ENCODE measurements at regions not wholly inside any gene's neighbourhood (a gene's known extent, or its start where the extent isn't known, plus 50 kb on each side); places are given as distances from the start of the nearest gene placed in this dataset.

DNA sequence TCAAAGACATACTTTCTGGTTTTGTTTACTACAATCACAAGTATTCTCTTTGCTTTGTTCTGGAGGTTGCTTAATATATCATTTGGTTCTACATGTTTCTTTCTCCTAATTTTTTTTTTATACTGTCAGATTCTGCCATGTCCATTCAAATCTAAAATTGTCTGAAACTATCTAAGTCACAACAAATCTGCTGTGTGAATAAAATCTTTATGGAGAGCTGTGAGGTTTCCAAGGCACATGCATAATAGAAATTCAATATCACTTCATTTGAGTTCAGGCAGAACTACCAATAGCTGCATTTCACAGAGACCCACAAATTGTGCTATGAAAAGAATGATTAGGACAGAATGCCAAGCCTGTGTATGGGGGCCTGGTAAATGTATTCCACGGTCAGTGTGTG, 346.9 kb upstream of the ARRDC3 start:
- no peak for DNase-seq

DNA sequence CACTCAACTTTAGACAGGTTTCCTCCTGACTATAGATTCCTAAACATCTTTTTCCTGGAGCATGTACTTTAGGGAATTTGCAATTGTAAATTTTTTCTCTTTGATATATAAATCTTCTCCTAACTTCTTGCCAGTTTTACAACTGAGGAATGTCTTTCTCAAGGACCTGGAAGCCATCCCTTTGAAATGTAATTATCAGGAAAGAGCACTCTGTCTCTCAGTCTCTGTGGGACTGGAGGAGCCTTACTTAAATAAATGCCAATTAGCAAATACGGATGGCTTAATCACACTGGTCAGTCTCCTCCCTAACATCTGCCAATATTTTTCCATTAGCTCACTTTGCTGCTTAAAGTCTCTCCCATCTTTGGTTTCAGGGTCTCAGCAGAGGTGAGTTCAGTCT, 344.3 kb upstream of the ARRDC3 start:
- peak in 1 of 3 donors; percentile 7 for DNase-seq

DNA sequence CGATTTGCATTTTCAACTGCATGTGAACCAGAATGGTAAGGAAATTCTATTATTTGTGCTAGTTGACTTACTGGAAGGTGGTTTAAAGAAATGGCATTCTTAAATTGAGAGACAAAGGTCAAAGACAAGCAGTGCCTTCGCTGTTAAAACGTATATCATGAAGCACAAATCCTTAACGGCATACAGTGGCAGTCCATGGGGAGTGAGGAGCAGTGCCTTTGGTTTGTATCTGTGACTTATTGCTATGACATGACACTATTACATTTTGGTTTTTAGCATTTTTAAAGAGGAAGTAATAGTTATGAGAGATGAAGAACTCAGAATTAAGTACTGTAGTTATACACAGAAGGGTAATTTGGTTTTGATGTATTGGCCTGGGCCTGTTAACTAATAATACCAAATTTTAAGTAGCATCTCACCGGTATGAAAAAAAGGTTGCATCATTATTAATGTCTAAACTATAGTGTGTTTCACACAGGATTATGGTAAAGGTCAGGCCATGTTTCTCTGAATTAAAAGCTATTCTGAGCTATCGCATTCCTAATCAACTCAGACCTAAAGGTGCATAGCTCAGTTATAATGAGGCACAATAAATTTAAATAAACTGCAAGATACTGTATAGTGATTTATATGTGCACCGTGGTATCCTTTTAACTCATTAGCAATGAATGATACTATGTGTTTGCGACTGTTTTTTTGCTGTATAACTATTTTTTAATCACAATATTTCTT, 339.8 kb upstream of the ARRDC3 start:
- no peak for DNase-seq

DNA sequence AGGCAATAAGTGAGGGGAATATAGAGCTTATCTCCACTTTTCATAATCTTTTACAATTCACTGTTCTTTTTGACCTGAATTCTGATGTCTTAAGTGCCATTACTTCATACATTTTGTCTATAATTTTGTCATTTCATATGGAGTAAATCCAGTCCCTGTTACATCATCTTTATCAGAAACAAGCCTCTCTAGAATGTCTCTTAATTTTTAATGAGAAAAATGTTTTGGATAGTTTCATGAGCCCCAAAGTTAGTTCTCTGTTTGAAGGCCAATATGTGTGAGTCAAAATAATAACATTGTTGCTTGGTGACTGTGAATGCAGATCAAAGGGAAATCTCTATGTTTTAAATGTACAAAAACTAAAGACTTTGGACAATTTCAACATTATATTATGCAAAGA, 329.6 kb upstream of the ARRDC3 start:
- no peak for DNase-seq

DNA sequence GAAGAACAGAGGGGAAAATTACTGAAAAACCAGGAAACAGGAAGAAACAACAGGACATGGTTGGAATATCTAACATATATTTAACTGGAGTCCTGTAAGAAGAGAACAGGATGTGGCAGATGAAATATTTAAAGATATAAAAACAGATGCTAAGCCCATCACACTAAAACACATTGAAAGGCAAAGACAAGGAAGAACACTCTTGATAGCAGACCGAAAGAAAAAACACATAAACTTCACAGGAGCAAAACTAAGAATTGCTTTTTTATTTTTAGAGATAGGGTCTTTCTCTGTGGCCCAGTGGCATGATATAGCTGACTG, 324.4 kb upstream of the ARRDC3 start:
- no peak for DNase-seq

DNA sequence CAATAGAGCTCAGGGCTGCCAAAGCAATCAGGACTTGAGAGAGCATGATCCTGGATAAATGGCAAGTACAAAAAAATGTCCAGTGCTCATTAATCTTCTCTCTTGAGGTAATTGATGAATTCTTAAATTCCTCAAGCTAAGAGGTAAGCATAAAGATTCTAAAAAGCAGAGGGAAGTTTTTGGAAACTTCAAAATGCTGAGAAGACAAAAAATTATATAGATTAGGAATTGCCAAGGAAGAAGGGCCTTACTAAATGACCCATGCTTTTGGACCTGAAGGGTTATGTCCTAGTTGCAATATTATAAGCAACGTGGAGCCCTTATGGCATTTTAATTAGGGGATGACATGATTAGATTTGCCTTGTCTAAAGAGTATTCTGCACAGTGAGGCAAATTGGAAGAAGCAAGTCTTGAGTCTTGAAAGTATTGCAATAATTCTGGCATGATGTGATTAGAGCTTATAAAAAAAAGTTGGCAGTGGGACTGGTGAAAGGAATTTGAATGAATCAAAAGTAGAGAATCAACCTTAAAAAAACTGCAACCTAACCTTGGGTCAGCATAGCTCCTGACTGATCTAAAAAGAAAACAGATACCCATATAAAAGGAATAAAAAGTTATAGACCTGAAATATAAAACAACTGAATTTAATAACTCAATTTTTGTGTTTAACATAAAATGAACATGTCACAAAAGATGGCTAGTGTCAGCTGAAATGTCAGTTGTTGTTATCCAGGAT, 323.8 kb upstream of the ARRDC3 start:
- DNase-seq = peak in 2 of 3 donors; percentile 1 to 2

DNA sequence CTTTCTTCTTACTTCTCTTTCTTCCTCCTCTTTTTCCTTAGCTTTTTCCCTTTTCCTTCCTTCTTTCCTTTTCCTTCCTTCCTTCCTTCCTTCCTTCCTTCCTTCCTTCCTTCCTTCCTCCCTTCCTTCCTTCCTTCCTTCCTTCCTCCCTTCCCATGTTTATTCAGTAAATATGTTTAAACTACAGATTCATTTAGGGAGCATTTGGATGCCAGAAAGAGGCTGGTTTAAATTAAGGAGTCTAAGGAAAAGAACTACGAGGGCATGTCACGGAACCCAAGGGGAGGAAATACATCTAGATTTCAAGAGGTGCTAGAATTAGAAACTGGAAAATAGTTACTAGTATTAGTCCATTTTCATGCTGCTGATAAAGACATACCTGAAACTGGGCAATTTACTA, 320.0 kb upstream of the ARRDC3 start:
- DNase-seq = no peak

DNA sequence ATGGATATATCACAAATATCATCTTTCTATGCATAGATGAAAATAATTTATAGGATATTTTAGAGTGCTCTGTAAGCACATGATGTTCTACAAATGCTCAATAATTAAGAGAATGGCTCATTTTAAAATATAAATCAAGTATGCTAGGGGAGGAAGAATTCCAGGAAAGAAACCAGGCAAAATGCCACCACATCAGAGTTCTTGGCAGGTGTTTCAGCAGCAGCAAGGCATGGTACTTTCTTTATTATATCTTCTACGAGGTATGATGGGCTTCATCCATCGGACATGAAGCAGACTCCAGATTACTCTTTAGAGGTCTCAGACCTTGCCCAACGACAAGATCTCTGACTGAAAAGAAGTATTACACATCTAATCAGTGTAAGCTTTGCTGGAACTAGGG, 316.3 kb upstream of the ARRDC3 start:
- no peak for DNase-seq

DNA sequence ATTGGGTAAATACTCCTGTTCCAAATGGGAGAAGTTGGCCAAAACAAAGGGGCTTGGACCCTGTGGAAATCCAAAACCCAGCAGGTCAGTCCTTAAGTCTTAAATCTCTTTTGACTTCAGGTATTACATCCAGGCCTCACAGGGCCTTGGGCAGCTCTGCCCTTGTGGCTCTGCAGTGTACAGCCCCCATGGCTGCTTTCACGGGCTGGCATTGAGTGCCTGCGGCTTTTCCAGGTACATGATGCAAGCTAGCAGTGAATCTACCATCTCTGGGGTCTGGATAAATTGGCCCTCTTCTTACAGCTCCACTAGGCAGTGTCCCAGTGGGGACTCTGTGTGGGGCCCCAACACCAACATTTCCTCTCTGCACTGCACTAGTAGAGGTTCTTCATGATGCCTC, 308.5 kb upstream of the ARRDC3 start:
- DNase-seq = no peak

DNA sequence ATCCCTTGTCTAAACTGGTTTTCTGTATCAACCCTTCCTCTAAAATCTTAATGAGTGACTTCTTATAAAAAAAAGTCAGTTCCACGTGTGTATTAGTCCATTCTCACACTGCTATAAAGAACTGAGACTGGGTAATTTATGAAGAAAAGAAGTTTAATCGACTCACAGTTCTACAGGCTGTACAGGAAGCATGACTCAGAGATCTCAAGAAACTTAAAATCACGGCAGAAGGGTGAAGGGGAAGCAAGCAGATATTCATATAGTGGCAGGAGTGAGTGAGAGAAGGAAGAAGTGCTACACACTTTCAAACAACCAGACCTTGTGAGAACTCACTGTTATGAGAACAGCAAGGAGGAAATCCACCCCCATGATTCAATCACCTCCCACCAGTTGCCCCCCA, 307.8 kb upstream of the ARRDC3 start:
- DNase-seq = no peak

DNA sequence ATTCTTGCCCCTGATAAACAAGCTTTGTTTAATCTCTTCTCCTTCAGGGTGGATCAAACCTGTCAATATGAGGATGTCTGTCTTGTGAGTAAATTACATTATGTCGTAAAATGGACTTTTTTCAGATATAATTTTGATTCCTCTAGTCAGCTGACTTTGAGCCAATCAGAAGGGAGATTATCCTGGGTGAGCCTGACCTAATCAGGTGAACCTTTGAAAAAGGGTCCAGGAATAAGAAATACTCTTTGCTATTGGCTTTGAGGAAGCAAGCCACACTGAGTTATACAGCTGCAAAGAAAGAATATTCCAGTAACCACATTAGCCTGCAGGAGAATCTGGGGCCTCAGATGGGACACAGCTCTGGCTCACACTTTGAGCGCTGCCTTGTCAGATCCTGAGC, 304.3 kb upstream of the ARRDC3 start:
- no peak for DNase-seq

DNA sequence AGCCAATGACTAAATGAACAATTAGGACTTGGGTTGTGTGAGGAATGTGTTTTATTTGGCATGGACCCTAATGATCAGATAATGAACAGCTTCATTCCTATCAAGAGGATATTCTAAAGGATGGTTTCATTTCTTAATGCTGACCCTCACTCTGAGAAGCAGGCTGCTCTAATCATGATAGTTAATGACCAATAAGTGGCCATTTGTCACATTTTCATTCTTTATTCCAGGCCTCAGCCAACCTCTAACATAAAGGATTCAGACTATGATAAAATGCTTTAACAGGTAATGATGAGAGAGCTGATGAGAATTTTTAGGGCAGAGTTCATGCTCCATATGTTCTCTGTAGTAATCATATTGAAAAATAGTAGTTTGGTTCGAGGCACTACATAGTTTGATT, 301.5 kb upstream of the ARRDC3 start:
- no peak for DNase-seq

DNA sequence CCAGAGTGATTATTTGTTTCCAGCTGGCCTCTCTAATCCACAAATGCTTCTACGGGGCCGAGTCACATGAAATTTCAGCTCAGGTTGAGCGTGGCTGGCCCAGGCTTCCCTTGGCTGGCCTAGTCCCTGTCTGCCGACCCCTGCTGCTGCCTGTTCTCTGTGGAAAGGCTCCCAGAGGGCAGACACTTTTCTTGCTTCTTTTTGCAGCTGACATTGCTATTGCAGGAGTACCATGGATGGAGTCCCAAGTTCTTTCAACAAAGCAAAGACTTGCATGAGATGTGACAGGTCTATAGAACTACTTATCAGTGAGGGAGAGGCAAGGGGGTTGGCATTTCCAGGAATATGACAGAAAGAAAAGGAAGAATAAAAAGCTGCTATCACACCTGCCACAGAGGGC, 287.4 kb upstream of the ARRDC3 start:
- peak in 1 of 3 donors; percentile 2 for DNase-seq

DNA sequence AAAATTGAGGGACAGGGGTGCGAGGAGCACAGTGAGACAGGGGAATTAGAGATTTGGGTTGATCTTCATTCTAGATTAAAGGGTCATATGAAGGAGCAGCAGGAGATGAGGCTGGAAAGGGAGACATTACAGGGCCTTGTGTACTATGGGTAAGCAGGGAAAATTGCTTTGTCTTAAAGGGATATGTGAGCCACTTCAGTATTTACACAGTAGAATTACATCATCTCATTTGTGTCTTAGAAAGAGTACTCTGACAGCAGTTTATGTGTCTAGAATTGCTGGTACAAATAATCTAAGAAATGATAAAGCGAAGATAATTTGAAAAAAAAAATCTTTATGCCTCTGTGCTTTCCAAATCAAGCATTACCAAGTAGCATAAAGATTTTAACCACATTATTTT, 287.0 kb upstream of the ARRDC3 start:
- no peak for DNase-seq

DNA sequence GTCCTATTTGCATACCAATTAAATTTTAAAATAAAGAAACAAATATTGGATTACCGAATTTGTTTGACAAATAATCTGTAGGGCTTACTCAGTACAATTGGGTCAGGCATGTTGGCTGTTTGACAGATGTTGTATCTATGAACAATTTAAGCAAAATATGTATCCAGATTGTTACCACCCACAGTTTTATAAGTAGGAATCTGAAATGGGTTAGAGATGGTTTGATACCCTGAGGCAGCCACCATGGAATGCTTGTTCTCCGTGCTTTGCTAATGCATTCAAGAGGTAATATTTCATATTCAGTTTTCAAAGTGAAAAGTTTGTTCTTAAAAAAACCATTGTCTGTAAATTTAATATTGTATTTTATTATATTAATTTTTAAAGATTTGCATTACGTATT, 285.1 kb upstream of the ARRDC3 start:
- DNase-seq = no peak

DNA sequence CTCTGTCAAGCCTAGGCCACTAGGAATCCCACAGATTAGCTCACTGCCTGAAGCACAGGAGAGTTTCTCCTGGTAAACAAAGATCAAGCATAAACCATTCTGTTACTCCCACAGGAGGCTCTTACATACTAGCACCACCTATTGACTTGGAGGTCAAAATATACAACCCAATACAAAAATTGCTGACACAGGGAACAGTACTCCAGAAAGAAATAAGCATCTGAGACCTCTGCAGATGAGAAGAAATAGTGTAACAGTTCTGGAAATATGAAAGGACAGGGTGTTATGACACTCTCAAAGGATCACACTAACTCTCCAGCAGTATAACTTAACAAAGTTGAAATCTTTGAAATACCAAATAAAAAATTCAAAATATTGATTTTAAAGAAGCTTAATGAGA, 269.6 kb upstream of the ARRDC3 start:
- DNase-seq = no peak

DNA sequence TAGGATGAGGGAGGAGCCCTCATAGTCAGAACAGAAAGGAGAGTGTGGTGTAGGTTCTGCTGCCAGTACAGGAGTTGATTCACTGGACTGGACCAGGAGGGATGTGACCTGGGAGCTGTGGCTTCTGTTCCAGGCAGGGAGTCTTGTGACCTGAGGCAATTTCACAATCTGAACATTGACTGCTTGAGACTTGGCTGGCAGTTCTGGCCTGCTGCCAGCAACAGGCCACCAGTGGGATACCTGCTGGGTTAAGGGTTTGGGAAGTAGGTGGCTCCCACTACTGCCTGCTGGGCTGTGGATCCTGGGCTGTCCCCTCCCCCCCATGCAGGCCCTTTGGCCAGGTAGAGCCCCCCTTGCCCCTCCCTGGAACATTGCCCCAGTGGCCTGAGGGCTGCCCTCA, 268.6 kb upstream of the ARRDC3 start:
- no peak for DNase-seq

DNA sequence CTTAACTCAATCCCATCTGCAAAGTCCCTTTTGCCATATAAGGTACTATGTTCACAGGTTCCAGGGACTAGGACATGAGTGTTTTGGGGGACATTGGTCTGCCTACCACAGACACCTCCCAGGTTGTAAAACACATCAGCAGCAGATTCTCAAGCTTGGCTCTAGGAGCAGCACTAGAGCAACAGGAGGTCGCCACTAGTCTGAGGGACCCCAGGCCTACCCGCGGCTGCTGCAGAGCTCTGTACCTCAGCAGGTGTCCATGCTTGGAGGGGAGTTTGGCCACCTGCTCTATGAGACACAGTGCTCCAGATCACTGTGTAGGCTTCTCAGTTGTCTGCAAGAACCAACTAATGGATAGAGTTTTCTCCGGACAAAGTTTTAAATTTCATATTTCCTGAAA, 262.2 kb upstream of the ARRDC3 start:
- DNase-seq = no peak

DNA sequence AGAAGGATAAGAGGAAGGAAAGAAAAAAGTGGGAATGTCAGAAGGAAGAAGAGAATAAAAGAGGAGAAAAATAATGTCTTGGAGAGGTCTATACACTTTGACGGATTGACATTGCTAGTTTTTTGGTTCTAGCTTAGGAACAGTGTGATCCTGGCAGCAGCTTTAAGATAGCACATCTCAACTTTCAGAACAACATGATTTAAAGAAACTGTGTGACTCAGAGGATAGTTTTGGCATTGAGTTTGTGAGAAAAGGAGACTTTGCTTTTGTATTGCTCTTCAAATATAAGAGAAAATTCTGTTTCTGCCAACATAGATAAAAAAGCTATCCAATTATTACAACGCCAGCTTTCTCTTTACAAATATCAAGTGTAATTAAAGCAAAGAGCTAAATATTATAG, 260.7 kb upstream of the ARRDC3 start:
- DNase-seq = peak in 2 of 3 donors; percentile 6 to 33

DNA sequence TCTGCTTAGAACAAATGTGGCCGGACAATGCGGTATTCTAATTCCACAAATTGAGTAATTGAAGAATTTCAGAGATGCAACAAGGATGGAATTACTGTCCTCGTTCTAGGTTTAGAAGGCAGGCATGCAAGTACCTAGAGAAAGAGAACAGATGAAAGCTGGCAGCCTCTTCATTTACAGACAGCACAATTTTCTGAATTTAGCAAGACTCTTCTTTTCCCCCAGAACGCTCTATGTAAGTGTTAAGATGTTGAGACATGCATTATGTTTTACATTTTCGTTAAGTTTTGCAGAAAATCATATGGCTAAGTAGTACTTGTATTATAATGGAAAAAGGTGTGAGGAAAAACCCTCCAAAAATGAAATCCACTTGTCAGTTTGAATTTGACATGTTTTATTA, 259.5 kb upstream of the ARRDC3 start:
- peak in 1 of 3 donors; percentile 3 for DNase-seq

DNA sequence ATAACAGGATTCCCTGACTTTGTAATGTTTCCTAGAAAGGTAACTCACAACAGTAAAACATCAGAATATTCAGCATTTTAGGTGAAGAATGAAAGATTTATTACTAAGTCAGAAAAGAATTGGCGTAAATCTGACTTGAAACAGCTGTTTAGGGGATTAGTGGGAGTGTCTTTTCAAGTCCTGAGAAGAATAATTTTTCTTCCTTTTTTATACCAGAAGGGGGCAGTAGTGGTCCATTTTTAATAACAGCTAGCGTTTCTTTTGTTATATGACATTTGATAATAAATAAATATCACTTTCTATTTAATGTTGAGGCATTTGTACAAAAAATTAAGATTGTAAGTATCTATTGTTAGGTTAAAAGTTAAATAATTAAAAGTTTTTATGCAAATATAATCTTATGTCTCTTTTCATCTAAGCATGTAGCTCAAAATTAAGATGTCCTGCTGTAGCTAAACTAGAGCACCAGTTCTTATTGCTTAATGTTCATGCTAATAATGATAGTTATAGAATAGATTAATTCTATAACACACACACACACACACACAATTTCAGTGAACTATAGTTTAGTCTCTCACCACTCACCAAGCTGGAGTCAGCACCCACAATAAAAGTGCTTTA, 258.7 kb upstream of the ARRDC3 start:
- peak; percentile 24 to 65 (median 58) for DNase-seq

DNA sequence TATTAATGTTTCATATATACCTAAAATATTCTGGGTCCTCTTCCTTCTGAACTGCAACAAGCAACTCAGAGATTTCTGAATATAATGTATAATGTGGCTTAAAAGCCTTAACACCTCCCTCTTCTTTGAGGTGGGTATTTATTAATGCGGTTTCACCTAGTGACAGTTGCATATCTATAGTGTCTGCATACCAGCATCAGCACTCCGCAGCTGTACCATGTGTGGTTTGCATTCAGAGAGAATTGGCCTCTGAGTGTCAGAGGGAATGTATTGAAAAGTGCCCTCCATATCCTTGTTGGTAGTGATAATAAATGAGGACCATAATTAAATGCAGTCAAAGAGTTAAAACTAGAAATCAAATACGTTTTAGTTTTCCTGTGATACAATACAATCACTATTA, 256.6 kb upstream of the ARRDC3 start:
- DNase-seq = no peak

DNA sequence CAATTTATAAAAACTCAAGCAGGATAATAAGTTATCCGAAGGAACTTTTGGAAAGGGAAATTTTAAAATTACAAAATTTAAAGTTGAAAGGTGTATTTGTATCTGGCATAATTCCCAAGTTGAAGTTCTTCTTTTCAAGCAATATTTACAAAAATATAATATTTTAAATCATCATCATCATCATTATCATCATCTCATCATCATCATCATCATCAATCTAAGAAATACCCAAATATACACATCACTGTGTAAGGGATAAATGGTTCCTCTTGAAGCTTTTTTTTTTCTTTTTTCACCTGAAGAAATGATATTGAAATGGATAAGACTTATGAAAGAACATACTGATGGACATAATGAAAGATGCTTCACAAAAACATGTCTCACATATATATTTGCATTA, 254.9 kb upstream of the ARRDC3 start:
- no peak for DNase-seq

All from muscle of back (tissue), 3 donors.